Activated naive CD8-positive, alpha-beta T cell treated with anti-CD3 and anti-CD28 coated beads, Interleukin-2, amount 50 U/mL, for 16 hours (primary cell): ENCODE measurements at regions not wholly inside any gene's neighbourhood (a gene's known extent, or its start where the extent isn't known, plus 50 kb on each side); places are given as distances from the start of the nearest gene placed in this dataset.
"Not testable (repeated sequence)": the region's sequence is repeated elsewhere in the genome, so short reads cannot be mapped to it uniquely, and the experiment has no call there.

Experiments used
- DNase-seq: peaks from one replicate; pipeline ENCODE4 v3.0.0-alpha.2; 2020; ENCODE audit warnings: low read depth, low spot score

DNA sequence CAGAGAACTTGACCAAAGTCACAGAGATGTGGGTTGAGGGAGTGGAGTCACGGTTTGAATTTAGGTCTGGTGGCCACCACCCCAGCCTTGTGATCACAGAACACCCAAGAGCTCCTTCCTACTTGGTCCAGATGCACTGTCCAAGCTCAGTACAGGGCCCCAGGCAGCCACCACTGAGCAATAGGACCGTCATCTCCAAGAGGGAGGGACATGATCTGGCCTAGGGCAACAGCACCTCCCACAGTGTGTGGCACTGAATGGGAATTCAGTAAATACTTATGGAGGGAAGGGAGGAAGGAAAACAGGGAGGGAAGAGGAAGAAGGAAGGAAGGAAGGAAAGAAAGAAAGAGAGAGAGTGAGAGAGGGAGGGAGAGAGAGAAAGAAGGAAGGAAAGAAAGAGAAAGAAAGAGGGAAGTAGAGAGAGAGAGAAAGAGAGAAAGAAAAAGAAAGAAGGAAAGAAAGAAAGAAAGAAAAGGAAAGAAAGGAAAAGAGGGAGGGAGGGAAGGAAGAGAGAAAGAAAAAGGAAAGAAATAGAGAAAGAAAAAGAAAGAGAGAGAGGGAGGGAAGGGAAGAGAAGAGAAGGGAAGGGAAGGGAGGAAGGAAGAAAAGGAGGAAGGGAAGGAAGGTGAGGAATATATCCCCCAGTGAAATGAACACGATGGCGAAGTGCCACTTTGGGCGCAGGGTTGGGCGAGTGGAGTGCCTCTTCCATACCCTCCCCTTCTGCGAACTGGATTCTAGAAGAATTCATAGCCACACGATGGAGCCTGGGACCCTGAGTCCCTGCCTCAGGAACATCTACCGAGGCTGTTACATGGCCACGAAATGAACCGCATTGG is 243.7 kb downstream of the TFAP2C start:
- DNase-seq = no peak

DNA sequence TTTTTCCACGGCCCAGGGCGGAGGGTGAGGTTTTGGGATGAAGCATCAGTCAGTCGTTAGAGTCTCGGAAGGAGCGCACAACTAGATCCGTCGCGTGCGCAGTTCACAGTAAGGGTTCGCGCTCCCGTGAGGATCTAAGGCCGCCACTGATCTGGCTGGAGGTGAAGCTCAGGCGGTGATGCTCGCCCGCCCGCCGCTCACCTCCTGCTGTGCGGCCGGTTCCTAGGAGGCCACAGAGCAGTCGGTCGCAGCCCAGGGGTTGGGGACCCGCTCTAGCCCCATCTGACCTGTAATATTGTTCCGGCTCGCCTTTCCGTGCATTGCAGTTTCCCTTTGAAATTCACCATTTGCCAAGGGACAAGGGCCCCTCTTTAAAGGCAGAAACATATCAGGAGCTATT is 244.7 kb downstream of the TFAP2C start:
- DNase-seq = no peak

GRCh38 chr20:56875052-56875659 is 246.1 kb downstream of the TFAP2C start:
- DNase-seq = no peak

- DNase-seq = no peak
Measured at GRCh38 chr20:56875803-56876202, 246.7 kb downstream of the TFAP2C start.

- no peak for DNase-seq
Measured at GRCh38 chr20:56885521-56885920, 256.4 kb downstream of the TFAP2C start.

- DNase-seq = no peak
Measured at GRCh38 chr20:56890011-56890410, 260.9 kb downstream of the TFAP2C start.

- no peak for DNase-seq
Measured at GRCh38 chr20:56893226-56893917, 264.3 kb downstream of the TFAP2C start.

DNA sequence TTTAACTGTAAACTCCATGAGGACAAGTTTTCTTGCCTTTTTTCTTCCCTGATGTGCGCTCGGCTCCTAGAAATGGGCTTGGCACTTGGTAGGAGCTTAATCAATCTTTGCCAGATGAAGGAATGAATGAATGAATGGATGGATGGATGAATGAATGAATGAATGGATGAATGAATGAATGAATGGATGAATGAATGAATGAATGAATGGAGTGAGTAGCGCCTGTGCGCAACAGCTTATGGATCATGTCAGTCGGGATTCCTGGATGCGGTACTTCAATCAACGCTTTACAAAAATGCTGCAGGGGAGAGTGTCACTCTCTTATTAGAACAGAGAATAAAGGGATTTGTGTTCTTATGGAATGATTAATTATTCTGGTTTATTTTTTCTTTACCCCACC is 267.3 kb downstream of the TFAP2C start:
- no peak for DNase-seq

DNA sequence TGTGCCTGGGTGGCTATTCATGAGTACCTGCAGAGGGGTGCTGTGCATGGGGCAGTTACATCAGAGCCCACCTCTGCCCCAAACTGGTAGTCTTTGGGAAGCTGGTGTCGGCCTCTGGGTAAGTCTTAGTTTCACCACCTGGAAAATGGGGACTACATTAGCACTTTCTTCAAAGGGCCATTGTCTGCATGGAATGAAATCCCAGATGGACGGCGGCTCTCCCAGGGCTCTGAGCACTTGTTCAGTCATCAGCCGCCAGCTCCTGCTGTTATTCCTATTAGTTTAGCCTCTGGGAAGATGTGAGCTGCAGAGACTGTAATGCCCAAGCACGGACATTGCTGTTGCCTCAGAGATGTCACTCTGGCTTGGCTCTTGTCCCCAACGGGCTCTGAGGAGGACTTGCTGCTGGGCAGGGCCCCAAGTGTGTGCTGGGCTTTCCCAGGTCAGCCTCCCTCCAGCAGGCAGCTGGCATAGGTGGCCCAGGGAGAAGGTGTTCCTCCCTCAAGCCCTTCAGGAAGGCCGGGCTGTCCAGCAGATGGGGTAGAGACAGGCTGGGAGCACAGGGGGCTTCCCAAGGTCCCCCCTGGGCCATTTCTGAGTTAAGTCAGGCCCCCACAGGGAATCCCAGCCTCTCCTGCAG is 268.3 kb downstream of the TFAP2C start:
- no peak for DNase-seq

DNA sequence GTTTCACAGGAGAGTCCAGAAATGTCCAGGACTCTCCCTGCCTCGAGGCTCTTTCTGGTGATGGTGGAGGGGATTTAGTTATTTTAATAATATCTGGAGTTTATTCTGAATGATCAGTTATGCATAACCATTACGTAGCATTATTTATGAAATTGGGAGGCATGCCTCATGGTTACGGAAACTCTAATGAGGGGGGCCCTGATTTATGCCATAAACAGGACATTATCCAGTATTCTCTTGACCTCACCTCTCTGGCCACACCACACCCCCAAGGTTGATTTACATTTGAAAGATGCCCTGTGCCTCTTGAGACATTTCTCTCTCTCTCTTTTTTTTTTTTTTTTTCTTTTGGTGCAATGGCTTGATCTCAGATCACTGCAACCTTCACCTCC is 268.8 kb downstream of the TFAP2C start:
- no peak for DNase-seq

DNA sequence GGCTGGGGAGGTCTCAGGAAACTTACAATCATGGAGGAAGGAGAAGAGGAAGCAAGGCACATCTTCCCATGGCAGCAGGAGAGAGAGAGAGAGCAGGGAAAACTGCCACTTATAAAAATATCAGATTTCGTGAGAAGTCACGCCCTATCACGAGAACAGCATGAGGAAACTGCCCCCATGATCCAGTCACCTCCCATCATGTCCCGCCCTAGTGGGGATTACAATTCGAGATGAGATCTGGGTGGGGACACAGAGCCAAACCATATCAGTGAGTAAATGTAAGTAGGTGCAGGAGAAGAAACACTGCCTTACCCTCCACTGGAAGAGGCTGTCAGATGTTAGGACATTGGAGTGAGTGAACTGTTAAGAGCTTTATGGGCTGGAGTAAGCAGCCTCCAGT is 270.4 kb downstream of the TFAP2C start:
- no peak for DNase-seq

DNA sequence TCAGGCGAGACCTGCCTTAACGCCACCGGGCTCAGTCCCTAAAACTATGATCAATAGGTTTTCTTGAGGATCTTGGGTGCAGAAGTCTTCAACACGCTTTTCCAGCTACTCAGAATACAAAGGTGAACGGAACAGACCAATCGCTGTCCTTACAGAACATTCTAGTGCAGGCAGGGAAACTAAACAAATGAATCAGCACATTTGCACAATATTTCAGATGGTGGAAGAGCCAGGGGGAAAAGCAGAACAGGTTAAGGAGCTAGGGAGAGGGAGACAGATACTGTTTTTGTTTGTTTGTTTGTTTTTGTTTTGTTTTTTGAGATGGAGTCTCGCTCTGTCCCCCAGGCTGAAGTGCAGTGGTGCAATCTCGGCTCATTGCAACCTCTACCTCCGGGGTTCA is 271.1 kb downstream of the TFAP2C start:
- no peak for DNase-seq

DNA sequence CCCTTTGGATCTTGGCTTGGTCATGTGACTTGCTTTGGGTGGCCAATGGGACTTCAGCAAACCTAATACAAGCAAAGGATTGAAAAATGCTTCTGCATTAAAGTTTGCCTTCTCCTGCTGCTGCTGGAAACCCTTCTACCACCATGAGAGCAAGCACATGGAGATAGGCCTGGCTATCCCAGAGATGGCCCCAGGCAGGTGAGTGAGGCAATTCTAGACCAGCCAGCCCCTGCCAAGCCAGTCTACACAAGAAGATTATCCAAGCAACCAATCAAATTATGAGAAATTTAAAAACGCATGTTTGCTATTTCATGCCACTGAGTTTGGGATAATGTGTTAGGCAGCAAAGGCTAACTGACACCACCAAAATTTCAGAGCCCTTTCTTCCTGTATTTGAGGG is 274.3 kb downstream of the TFAP2C start:
- DNase-seq = no peak

DNA sequence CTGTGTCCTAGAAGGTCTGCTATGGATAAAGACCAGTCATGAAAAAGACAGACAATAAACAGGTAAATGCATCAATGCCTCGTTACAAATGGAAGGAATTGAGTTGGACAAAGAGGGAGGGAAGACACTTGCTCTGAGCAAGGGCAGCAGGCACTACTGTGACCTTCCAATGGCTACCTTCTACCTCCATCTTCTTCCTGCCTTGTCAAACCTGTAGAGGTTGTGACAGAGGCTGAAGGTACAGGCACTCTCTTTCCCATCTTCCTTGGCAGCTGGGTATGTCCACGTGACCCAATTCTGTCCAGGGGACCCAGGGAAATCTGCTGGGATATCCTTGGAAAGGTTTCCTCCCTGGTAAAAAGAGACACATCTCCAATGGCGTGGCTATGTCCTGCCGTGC is 274.8 kb downstream of the TFAP2C start:
- no peak for DNase-seq

- no peak for DNase-seq
Measured at GRCh38 chr20:56909918-56910714, 281.0 kb downstream of the TFAP2C start.

- no peak for DNase-seq
Measured at GRCh38 chr20:56911946-56912345, 282.8 kb downstream of the TFAP2C start.

DNA sequence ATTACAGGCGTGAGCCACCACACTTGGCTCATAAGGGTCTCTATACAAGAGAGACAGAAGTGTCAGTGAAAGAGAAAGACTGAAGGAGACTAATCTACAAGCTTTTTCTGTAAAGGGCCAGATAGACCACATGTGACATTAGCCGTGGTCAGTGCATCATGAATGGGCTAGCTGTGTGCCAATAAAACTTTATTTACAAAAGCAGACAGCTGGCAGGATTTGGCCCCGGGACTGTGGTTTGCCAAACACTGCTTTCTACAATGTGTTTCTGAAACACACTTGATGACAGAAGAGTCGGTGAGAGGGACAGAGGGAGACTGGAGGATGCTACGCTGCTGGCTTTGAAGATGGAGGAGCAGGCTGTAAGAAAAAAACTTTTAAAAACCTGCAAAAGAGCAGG is 285.4 kb downstream of the TFAP2C start:
- DNase-seq = no peak

DNA sequence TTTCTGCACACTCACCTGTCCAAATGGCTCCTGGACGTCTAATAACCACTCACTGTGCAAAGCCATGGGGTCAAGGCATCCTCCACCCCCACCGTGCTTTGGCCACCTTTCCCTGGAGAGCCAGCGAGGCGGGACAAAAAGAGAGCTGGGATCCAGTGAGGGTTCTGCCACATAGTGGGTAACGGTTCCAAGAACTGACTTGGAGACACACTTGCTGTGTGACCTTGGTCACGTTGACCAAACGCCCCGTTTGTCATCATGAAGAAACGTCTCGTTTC is 287.2 kb downstream of the TFAP2C start:
- DNase-seq = no peak

- not testable (repeated sequence) for DNase-seq
Measured at GRCh38 chr20:56920041-56920440, 290.9 kb downstream of the TFAP2C start.

DNA sequence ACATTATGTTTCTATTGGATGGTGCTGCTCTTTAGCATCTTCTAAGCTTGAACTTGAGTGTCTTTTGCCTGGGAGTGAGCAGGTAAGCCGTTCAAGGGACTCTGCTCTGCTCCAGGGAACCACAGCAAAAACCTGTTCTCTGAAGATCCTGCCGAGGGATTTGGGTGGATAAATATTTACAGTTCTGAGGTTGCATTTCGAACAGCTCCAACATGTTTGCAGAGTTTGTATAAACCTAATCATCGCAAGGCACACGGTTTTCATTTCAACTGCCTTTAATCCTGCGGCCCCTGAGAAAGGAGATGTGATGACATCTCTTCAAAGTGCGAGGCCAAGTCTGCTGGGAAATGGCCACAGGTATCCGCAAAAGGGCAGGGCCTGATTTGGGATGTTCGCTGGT is 293.4 kb downstream of the TFAP2C start:
- no peak for DNase-seq

GRCh38 chr20:56924292-56925081 is 295.4 kb downstream of the TFAP2C start:
- no peak for DNase-seq
